ENCODE measurements at regions not wholly inside any gene's neighbourhood (a gene's known extent, or its start where the extent isn't known, plus 50 kb on each side); places are given as distances from the start of the nearest gene placed in this dataset.

DNA sequence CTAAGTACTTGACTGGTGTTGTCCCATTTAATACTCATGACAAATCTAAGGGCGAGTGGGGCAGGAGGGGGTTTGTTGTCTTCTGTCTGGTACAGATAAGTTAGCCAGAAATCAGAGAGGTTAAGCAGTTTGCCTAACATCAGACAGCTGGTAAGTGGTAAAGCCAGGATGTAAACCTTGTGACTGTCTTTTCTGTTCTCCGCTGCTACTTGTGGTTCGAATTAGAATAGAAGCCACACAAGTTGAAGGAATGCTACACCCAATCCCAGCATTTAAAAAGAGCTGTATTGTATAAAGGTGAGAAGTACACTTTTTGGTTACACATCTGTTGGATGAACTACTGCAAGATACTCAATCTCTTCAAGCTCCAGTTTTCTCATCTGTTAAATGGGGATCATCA lies 474.7 kb upstream of the SUCLG2 start:
- Histone ChIP-seq H3K27ac (ENCODE audit: low read length) (no peak overlapping the region), H3K36me3 (ENCODE audit: control insufficient read depth, insufficient read depth, low read length) (no peaks in the 10 kb centered on the region; the same call in 1 of the 2 replicates), H3K4me1 (ENCODE audit: control insufficient read depth, insufficient read depth, low read length) (no peaks in the 10 kb centered on the region), H3K9me3 (ENCODE audit: control insufficient read depth, insufficient read depth, low read length) (no peaks in the 10 kb centered on the region), H3K4me3 (ENCODE audit: low read length) (no peak overlapping the region), H3K27me3 (ENCODE audit: control insufficient read depth, insufficient read depth, low read length) (no peaks in the 10 kb centered on the region)
- no CpG with 5 or more reads among the region's 3 CpGs for WGBS (ENCODE audit: insufficient coverage, insufficient read length)
- no peak for DNase-seq (ENCODE audit: low read depth, low spot score)

DNA sequence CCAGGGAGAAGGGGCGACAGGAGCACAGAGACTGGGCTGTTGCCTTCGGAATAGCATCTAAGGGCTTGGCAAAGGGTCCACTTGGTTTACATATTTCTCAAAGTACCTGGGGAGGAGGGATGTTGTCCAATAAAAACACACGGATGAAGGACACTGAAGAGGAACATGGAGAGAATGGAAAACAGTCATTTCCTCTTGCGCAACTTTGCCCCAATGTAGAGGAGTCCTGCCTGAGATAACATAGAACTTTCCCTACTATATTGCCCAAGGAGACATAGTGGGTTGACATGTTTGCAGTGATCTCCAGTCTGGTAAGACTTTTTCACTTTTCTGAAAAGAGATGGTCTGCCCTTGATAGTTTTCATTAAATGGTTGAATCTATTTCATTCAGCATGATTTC lies 468.8 kb upstream of the SUCLG2 start:
- Histone ChIP-seq H3K27me3 (ENCODE audit: control insufficient read depth, insufficient read depth, low read length) (no peaks in the 10 kb centered on the region), H3K4me1 (ENCODE audit: control insufficient read depth, insufficient read depth, low read length) (no peaks in the 10 kb centered on the region), H3K4me3 (ENCODE audit: low read length) (no peak overlapping the region), H3K36me3 (ENCODE audit: control insufficient read depth, insufficient read depth, low read length) (no peaks in the 10 kb centered on the region; the same call in 1 of the 2 replicates), H3K27ac (ENCODE audit: low read length) (no peak overlapping the region), H3K9me3 (ENCODE audit: control insufficient read depth, insufficient read depth, low read length) (no peaks in the 10 kb centered on the region)
- no peak for DNase-seq (ENCODE audit: low read depth, low spot score)
- WGBS (ENCODE audit: insufficient coverage, insufficient read length) = no CpG with 5 or more reads among the region's 4 CpGs

DNA sequence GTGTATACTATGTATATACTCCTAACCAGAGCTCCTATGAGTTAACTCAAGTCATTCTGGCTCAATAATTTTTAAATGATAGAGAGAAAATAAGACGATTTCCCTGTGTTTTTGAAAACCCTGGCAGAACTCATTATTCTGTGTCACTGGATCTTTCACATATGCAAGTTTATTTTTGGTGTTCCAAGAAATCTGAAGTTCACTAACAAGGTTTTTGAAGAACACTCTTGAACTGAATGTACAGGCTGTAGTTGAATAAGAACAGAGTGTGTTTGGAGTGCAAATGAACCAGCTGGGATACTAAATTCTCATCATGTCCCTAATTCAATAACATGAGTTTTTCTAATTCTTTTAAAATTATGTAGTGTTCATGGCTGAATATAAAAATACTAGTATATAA lies 466.9 kb upstream of the SUCLG2 start:
- DNase-seq (ENCODE audit: low read depth, low spot score) = no peak
- Histone ChIP-seq H3K27ac (ENCODE audit: low read length) (no peak overlapping the region), H3K9me3 (ENCODE audit: control insufficient read depth, insufficient read depth, low read length) (no peaks in the 10 kb centered on the region), H3K4me1 (ENCODE audit: control insufficient read depth, insufficient read depth, low read length) (no peaks in the 10 kb centered on the region), H3K4me3 (ENCODE audit: low read length) (no peak overlapping the region), H3K27me3 (ENCODE audit: control insufficient read depth, insufficient read depth, low read length) (no peaks in the 10 kb centered on the region), H3K36me3 (ENCODE audit: control insufficient read depth, insufficient read depth, low read length) (no peaks in the 10 kb centered on the region; the same call in 1 of the 2 replicates)
- no CpG with 5 or more reads among the region's 1 CpG for WGBS (ENCODE audit: insufficient coverage, insufficient read length)

DNA sequence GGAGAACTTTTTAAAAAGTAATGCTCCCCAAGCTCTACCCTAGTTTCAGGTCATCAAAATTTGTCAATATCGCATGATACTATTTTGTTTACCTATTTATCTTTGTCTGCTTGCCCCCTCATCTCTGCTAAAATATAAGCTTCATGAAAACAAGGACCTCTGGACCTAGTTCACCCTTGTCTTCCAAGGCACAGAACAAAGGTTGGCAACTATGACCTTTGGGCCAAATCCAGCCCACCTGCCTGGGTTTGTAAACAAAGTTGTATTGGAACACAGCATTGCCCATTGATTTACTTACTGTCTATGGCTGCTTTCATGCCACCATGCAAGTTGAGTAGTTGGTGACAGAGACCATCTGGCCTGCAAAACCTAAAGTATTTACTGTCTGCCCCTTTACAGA lies 462.2 kb upstream of the SUCLG2 start:
- no peak for DNase-seq (ENCODE audit: low read depth, low spot score)
- Histone ChIP-seq H3K36me3 (ENCODE audit: control insufficient read depth, insufficient read depth, low read length) (no peaks in the 10 kb centered on the region), H3K4me1 (ENCODE audit: control insufficient read depth, insufficient read depth, low read length) (no peaks in the 10 kb centered on the region), H3K9me3 (ENCODE audit: control insufficient read depth, insufficient read depth, low read length) (no peaks in the 10 kb centered on the region), H3K4me3 (ENCODE audit: low read length) (no peak overlapping the region), H3K27me3 (ENCODE audit: control insufficient read depth, insufficient read depth, low read length) (no peaks in the 10 kb centered on the region), H3K27ac (ENCODE audit: low read length) (no peak overlapping the region)
- no CpG with 5 or more reads among the region's 1 CpG for WGBS (ENCODE audit: insufficient coverage, insufficient read length)

DNA sequence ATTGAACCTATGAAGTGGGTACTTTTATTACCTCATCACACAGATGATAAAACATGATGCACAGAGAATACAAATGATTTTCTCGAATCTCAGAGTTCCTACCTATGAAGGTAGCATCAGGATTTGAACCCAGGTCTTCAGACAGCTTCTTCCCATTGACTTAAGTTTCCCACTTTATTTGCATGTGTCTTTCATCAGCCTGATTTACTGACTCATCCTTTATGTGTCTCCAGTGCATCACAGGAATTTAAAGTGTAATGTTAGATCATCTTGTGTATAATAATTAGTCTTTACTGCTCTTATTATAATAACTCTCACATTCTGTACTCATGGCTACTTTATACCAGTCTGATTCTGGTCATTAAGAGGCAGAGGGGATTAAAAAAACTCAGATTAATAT lies 449.4 kb upstream of the SUCLG2 start:
- H3K9me3 ChIP-seq (ENCODE audit: control insufficient read depth, insufficient read depth, low read length) = no peaks in the 10 kb centered on the region
- H3K27ac ChIP-seq (ENCODE audit: low read length) = no peak overlapping the region
- no peak overlapping the region for H3K4me3 ChIP-seq (ENCODE audit: low read length)
- H3K36me3 ChIP-seq (ENCODE audit: control insufficient read depth, insufficient read depth, low read length) = no peaks in the 10 kb centered on the region
- no peaks in the 10 kb centered on the region for H3K4me1 ChIP-seq (ENCODE audit: control insufficient read depth, insufficient read depth, low read length)
- no CpG with 5 or more reads among the region's 1 CpG for WGBS (ENCODE audit: insufficient coverage, insufficient read length)
- no peaks in the 10 kb centered on the region for H3K27me3 ChIP-seq (ENCODE audit: control insufficient read depth, insufficient read depth, low read length)
- DNase-seq (ENCODE audit: low read depth, low spot score) = no peak

DNA sequence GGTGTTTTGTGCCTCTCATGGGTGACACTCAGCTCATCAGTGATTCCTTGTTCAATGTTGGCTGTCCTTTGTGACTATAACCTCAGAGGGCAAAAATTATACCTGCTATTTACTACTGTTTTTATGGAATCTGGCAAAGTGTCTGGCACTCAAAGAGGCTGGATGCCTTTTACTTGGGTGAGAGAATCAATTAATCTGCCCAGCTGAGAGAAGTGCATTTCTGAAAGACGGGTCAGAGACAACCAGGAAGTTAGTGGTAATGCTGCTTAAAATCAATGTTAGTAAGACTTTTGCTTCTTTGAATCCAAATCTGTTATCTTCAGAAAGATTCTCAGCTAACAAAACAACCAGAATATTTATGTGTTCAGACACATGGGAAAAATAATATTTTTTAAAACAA lies 436.2 kb upstream of the SUCLG2 start:
- no CpG with 5 or more reads among the region's 1 CpG for WGBS (ENCODE audit: insufficient coverage, insufficient read length)
- DNase-seq (ENCODE audit: low read depth, low spot score) = no peak
- no peaks in the 10 kb centered on the region for H3K9me3 ChIP-seq (ENCODE audit: control insufficient read depth, insufficient read depth, low read length)
- H3K27me3 ChIP-seq (ENCODE audit: control insufficient read depth, insufficient read depth, low read length) = no peaks in the 10 kb centered on the region; the same call in 1 of the 2 replicates
- H3K27ac ChIP-seq (ENCODE audit: low read length) = no peak overlapping the region
- H3K4me1 ChIP-seq (ENCODE audit: control insufficient read depth, insufficient read depth, low read length) = no peaks in the 10 kb centered on the region
- no peaks in the 10 kb centered on the region for H3K36me3 ChIP-seq (ENCODE audit: control insufficient read depth, insufficient read depth, low read length)
- H3K4me3 ChIP-seq (ENCODE audit: low read length) = no peak overlapping the region

DNA sequence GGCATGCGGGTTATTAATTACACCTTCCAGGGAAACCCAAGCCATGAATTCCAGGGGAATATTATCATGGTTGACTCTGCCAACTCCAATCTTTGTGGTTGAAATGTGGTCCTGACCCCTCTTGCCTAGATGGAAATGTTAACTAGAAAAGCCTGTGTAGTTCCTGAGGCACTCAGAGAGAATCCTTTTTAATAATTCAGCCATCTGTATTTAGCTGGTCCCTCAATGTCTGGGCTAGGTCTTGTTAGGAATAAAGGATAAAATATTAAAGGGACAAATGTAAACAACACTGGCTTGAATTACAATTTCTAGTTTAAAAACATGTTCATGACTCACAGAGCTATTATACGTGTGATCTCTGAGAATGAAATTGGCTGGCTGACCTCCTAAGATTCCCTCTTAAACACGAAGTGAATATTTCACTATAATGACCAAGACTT lies 435.2 kb upstream of the SUCLG2 start:
- H3K9me3 ChIP-seq (ENCODE audit: control insufficient read depth, insufficient read depth, low read length) = no peaks in the 10 kb centered on the region
- H3K4me3 ChIP-seq (ENCODE audit: low read length) = no peak overlapping the region
- DNase-seq (ENCODE audit: low read depth, low spot score) = no peak
- H3K27ac ChIP-seq (ENCODE audit: low read length) = no peak overlapping the region
- no peaks in the 10 kb centered on the region for H3K4me1 ChIP-seq (ENCODE audit: control insufficient read depth, insufficient read depth, low read length)
- whole genome bisulfite sequencing (ENCODE audit: insufficient coverage, insufficient read length) = no CpG with 5 or more reads among the region's 3 CpGs
- no peaks in the 10 kb centered on the region; the same call in 1 of the 2 replicates for H3K27me3 ChIP-seq (ENCODE audit: control insufficient read depth, insufficient read depth, low read length)
- H3K36me3 ChIP-seq (ENCODE audit: control insufficient read depth, insufficient read depth, low read length) = no peaks in the 10 kb centered on the region

DNA sequence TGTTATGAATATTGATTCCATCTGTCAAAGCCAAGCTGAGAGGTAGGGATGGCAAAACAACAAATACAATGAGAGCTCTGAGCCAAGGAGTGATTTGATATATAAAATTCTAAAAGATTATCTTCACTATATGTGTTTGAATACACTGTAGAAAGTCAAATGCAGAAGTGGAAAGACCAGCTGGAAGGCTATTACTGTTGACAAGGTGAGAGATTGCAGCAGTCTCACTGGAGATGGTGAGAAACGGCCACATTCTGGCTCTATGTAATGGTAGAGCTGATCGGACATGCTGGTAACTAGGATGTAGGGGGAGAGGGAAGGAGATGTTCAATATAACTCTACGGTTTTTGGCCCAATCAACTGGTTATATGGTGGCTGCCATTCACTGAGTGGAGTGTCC lies 434.2 kb upstream of the SUCLG2 start:
- Histone ChIP-seq H3K27me3 (ENCODE audit: control insufficient read depth, insufficient read depth, low read length) (no peaks in the 10 kb centered on the region; the same call in 1 of the 2 replicates), H3K4me1 (ENCODE audit: control insufficient read depth, insufficient read depth, low read length) (no peaks in the 10 kb centered on the region), H3K27ac (ENCODE audit: low read length) (no peak overlapping the region), H3K4me3 (ENCODE audit: low read length) (no peak overlapping the region), H3K9me3 (ENCODE audit: control insufficient read depth, insufficient read depth, low read length) (no peaks in the 10 kb centered on the region), H3K36me3 (ENCODE audit: control insufficient read depth, insufficient read depth, low read length) (no peaks in the 10 kb centered on the region)
- WGBS (ENCODE audit: insufficient coverage, insufficient read length) = no CpG with 5 or more reads among the region's 3 CpGs
- no peak for DNase-seq (ENCODE audit: low read depth, low spot score)

DNA sequence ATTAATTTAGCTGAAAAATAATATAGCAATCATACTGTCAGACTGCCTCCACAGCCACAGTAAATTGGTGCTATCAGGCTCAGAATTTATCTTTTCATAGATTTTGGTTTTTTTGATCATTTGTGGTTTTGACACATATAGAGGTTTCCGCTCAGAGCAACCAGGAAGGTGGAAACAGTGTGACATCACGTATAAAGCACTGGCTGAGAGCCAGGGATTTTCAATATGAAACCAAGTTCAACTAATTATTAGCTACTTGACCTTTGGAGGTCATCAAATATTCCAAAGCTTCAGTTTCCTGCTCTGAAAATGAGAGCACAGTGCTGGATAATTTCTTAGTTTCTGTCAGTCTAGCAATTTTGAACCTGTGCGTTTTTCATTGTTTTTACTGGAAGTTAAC lies 433.8 kb upstream of the SUCLG2 start:
- Histone ChIP-seq H3K4me3 (ENCODE audit: low read length) (no peak overlapping the region), H3K9me3 (ENCODE audit: control insufficient read depth, insufficient read depth, low read length) (no peaks in the 10 kb centered on the region), H3K27me3 (ENCODE audit: control insufficient read depth, insufficient read depth, low read length) (no peaks in the 10 kb centered on the region; the same call in 1 of the 2 replicates), H3K4me1 (ENCODE audit: control insufficient read depth, insufficient read depth, low read length) (no peaks in the 10 kb centered on the region), H3K27ac (ENCODE audit: low read length) (no peak overlapping the region), H3K36me3 (ENCODE audit: control insufficient read depth, insufficient read depth, low read length) (no peaks in the 10 kb centered on the region)
- WGBS (ENCODE audit: insufficient coverage, insufficient read length) = no CpG with 5 or more reads among the region's 3 CpGs
- no peak for DNase-seq (ENCODE audit: low read depth, low spot score)

DNA sequence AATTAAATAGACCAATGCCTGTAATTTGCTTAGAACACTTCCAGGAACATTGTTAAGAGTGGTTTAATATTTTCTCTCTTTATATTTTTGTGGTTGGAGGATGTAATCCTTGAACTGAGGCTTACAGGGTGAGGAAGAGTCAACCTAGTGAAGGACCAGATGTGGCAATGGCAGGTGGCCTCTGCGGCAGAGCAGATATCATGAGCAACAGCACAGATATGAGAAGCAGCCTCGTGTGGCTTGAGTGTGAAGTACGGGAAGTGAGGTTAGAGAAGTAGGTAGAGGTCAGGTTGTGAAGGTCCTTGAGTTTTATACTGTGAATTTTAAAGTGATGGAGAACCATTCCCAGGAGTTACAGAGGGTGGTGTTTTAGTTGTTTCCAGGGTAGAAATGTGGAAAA lies 417.6 kb upstream of the SUCLG2 start:
- no peaks in the 10 kb centered on the region for H3K36me3 ChIP-seq (ENCODE audit: control insufficient read depth, insufficient read depth, low read length)
- 100% methylated on average over 1 of the region's 3 CpGs for WGBS (ENCODE audit: insufficient coverage, insufficient read length)
- peaks cover 2% of the 10 kb centered on the region for H3K9me3 ChIP-seq (ENCODE audit: control insufficient read depth, insufficient read depth, low read length)
- H3K27me3 ChIP-seq (ENCODE audit: control insufficient read depth, insufficient read depth, low read length) = no peaks in the 10 kb centered on the region
- no peak overlapping the region for H3K4me3 ChIP-seq (ENCODE audit: low read length)
- no peak overlapping the region for H3K27ac ChIP-seq (ENCODE audit: low read length)
- DNase-seq (ENCODE audit: low read depth, low spot score) = no peak
- no peaks in the 10 kb centered on the region for H3K4me1 ChIP-seq (ENCODE audit: control insufficient read depth, insufficient read depth, low read length)

DNA sequence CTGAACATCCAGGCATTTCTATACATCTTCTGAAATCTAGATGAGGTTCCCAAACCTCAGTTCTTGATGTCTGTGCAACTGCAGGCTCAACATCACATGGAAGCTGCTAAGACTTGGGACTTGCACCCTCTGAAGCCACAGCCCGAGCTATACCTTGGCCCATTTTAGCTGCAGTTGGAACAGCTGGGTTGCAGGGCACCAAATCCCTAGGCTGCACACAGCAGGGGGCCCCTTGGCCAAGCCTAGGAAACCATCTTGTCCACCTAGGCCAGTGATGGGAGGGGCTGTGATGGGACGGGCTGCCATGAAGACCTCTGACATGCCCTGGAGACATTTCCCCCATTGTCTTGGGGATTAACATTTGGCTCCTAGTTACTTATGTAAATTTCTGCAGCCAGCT lies 415.8 kb upstream of the SUCLG2 start:
- H3K4me1 ChIP-seq (ENCODE audit: control insufficient read depth, insufficient read depth, low read length) = no peaks in the 10 kb centered on the region
- no CpG with 5 or more reads among the region's 2 CpGs for WGBS (ENCODE audit: insufficient coverage, insufficient read length)
- no peak overlapping the region for H3K27ac ChIP-seq (ENCODE audit: low read length)
- DNase-seq (ENCODE audit: low read depth, low spot score) = no peak
- no peaks in the 10 kb centered on the region for H3K27me3 ChIP-seq (ENCODE audit: control insufficient read depth, insufficient read depth, low read length)
- no peaks in the 10 kb centered on the region for H3K36me3 ChIP-seq (ENCODE audit: control insufficient read depth, insufficient read depth, low read length)
- H3K4me3 ChIP-seq (ENCODE audit: low read length) = no peak overlapping the region
- H3K9me3 ChIP-seq (ENCODE audit: control insufficient read depth, insufficient read depth, low read length) = peaks cover 2% of the 10 kb centered on the region

All from iPS DF 6.9 (cell line).